PC-3 (cell line): ENCODE measurements at regions not wholly inside any gene's neighbourhood (a gene's known extent, or its start where the extent isn't known, plus 50 kb on each side); places are given as distances from the start of the nearest gene placed in this dataset.

ENCODE experiments used
- ATAC-seq: fragments of 200-7000 bp; cut with Tn5 transposase; 2 replicates; pipeline ENCODE4 v1.9.1; 2020; ENCODE audit warnings: mild to moderate bottlenecking, moderate library complexity
- BruUV-seq: library from RNA; stranded (reverse); fragments of 400-500 nt; replicated peaks from 2 replicates; lab custom pipeline; 2021; lab: Mats Ljungman, UMichigan
- CTCF ChIA-PET: fragments of 300-600 bp; sonication (Branson Sonifier 250); formaldehyde crosslinking; loops from one replicate; lab custom pipeline; 2022; ENCODE audit warnings: antibody characterized with exemption; lab: Charles Lee
- POLR2A ChIA-PET: fragments of 300-600 bp; sonication (Branson Sonifier 250); formaldehyde crosslinking; loops from one replicate; lab custom pipeline; 2022; ENCODE audit warnings: antibody characterized with exemption; ENCODE audit not compliant: unreplicated experiment; lab: Charles Lee
- DNase-seq: peaks from one replicate; pipeline ENCODE4 v3.0.0-alpha.2; 2015
- H2AFZ ChIP-seq: fragments of 300-600 bp; sonication (generic); 2 replicates; pipeline ENCODE4 v1.6.0; 2016; ENCODE audit warnings: antibody characterized with exemption, low read length
- H3F3A ChIP-seq: fragments of 300-600 bp; sonication (generic); one replicate; pipeline ENCODE4 v1.6.0; 2017; ENCODE audit warnings: antibody characterized with exemption, low read length, control low read depth, mild to moderate bottlenecking; ENCODE audit not compliant: unreplicated experiment
- H3K27ac ChIP-seq: fragments of 300-600 bp; sonication (generic); 2 replicates; pipeline ENCODE4 v1.5.1; 2016; ENCODE audit warnings: mild to moderate bottlenecking, low read length
- H3K27me3 ChIP-seq: fragments of 300-600 bp; sonication (generic); 2 replicates; pipeline ENCODE4 v1.6.1; 2016; ENCODE audit warnings: low read length, mixed read lengths
- H3K36me3 ChIP-seq: fragments of 300-600 bp; sonication (generic); 2 replicates; pipeline ENCODE4 v1.6.1; 2016; ENCODE audit warnings: low read depth, mixed run types, low read length, mixed read lengths
- H3K4me1 ChIP-seq: fragments of 300-600 bp; sonication (generic); 2 replicates; pipeline ENCODE4 v1.5.1; 2016; ENCODE audit warnings: low read length; ENCODE audit not compliant: insufficient read depth
- H3K4me2 ChIP-seq: fragments of 300-600 bp; sonication (generic); 2 replicates; pipeline ENCODE4 v1.6.0; 2016; ENCODE audit warnings: low read length
- H3K4me3 ChIP-seq: fragments of 300-600 bp; sonication (generic); 2 replicates; pipeline ENCODE4 v1.5.1; 2016; ENCODE audit warnings: mild to moderate bottlenecking, low read length, mixed read lengths
- H3K79me2 ChIP-seq: fragments of 300-600 bp; sonication (generic); 2 replicates; pipeline ENCODE4 v1.6.1; 2017; ENCODE audit warnings: low read length, mixed read lengths
- H3K9ac ChIP-seq: fragments of 300-600 bp; sonication (generic); 2 replicates; pipeline ENCODE4 v1.6.0; 2016; ENCODE audit warnings: mild to moderate bottlenecking, low read length
- H3K9me2 ChIP-seq: fragments of 300-600 bp; sonication (generic); replicated peaks from 2 replicates; pipeline ENCODE4 v1.6.1; 2016; ENCODE audit warnings: mixed run types, low read length, mixed read lengths
- H3K9me3 ChIP-seq: fragments of 300-600 bp; sonication (generic); 2 replicates; pipeline ENCODE4 v1.6.1; 2016; ENCODE audit warnings: low read length, mixed read lengths
- H4K20me1 ChIP-seq: fragments of 300-600 bp; sonication (generic); 2 replicates; pipeline ENCODE4 v1.6.1; 2016; ENCODE audit warnings: low read length, mixed read lengths
- EZH2 ChIP-seq: fragments of 300-600 bp; sonication (generic); IDR thresholded peaks from one replicate; pipeline ENCODE4 v1.6.1; 2017; ENCODE audit warnings: antibody characterized with exemption, mild to moderate bottlenecking, low read length; ENCODE audit not compliant: unreplicated experiment
- EZH2phosphoT487 ChIP-seq: fragments of 300-600 bp; sonication (generic); IDR thresholded peaks from 2 replicates; pipeline ENCODE4 v1.6.1; 2018; ENCODE audit warnings: mild to moderate bottlenecking, antibody characterized with exemption, low read length, borderline replicate concordance
- intact Hi-C: fragments of 100-400 bp; cut with micrococcal nuclease; formaldehyde crosslinking; loops from 2 replicates; pipeline ENCODE4 v1.9.0; 2023
- TF ChIP-seq, protein P1 (sequence below): fragments of 300-600 bp; sonication (generic); conservative IDR thresholded peaks from 2 replicates; pipeline ENCODE4 v1.5.1; 2017; ENCODE audit warnings: antibody characterized with exemption, low read depth, mild to moderate bottlenecking, low read length

- Histone ChIP-seq H3K79me2 (no peaks in the 10 kb centered on the region), H3K36me3 (no peaks in the 10 kb centered on the region), H3F3A (no peaks in the 10 kb centered on the region), H3K27ac (no peak overlapping the region), H3K9ac (no peak overlapping the region), H2AFZ (no peak overlapping the region), H3K4me1 (no peaks in the 10 kb centered on the region), H3K9me3 (no peaks in the 10 kb centered on the region), H3K9me2 (no peaks in the 10 kb centered on the region), H3K4me2 (no peak overlapping the region), H4K20me1 (no peaks in the 10 kb centered on the region), H3K27me3 (no peaks in the 10 kb centered on the region), H3K4me3 (no peak overlapping the region)
- ChIA-PET POLR2A (no interaction called here), CTCF (no interaction called here)
- DNase-seq: no peak
- TF ChIP-seq, protein P1, sequence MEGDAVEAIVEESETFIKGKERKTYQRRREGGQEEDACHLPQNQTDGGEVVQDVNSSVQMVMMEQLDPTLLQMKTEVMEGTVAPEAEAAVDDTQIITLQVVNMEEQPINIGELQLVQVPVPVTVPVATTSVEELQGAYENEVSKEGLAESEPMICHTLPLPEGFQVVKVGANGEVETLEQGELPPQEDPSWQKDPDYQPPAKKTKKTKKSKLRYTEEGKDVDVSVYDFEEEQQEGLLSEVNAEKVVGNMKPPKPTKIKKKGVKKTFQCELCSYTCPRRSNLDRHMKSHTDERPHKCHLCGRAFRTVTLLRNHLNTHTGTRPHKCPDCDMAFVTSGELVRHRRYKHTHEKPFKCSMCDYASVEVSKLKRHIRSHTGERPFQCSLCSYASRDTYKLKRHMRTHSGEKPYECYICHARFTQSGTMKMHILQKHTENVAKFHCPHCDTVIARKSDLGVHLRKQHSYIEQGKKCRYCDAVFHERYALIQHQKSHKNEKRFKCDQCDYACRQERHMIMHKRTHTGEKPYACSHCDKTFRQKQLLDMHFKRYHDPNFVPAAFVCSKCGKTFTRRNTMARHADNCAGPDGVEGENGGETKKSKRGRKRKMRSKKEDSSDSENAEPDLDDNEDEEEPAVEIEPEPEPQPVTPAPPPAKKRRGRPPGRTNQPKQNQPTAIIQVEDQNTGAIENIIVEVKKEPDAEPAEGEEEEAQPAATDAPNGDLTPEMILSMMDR: no peak
- TF ChIP-seq EZH2 (no peak), EZH2phosphoT487 (no peak)
- intact Hi-C loops: no loop called here
- ATAC-seq: no peak
- no TSS peak for BruUV-seq
Measured at GRCh38 chr4:131337936-131338335, 1811.2 kb upstream of the PCDH10 start.

DNA sequence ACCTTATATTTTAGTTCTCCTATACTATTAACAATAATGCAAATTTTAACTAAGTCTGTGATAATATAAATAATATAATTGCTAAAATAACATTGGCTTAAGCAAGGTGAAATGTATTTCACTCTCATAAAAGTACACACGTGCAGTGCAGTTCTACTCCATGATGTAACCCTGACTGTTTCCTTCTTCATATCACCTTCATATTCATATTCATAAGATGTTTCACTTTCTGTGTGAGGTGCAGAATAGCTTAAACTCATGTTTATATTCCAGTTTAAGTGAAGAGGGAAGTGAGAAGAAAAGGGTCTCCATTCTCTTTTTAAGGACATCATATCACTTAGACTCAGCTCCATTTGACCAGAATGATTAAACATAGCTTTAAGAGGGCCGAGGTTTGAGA, 1810.0 kb upstream of the PCDH10 start:
- Histone ChIP-seq H3K4me1 (no peaks in the 10 kb centered on the region), H2AFZ (no peak overlapping the region), H3K4me2 (no peak overlapping the region), H3K27me3 (no peaks in the 10 kb centered on the region), H4K20me1 (no peaks in the 10 kb centered on the region), H3K79me2 (no peaks in the 10 kb centered on the region), H3K4me3 (no peak overlapping the region), H3F3A (no peaks in the 10 kb centered on the region), H3K9me3 (no peaks in the 10 kb centered on the region), H3K9ac (no peak overlapping the region), H3K27ac (no peak overlapping the region), H3K9me2 (no peaks in the 10 kb centered on the region), H3K36me3 (no peaks in the 10 kb centered on the region)
- CTCF ChIA-PET: interaction anchor here (0.6 kb wide), 1 partner anchor 589 kb away, joined by 3 read pairs; no protein-coding TSS in a partner anchor
- DNase-seq (no peak), ATAC-seq (no peak)
- no TSS peak for BruUV-seq
- intact Hi-C loops: no loop called here
- POLR2A ChIA-PET: no interaction called here
- TF ChIP-seq EZH2phosphoT487 (no peak), EZH2 (no peak)
- TF ChIP-seq, protein P1: no peak

- no peaks in the 10 kb centered on the region for H3K27me3 ChIP-seq
- intact Hi-C loops: no loop called here
- ATAC-seq (no peak), DNase-seq (no peak)
- no peak overlapping the region for H2AFZ ChIP-seq
- H3K9me2 ChIP-seq: no peaks in the 10 kb centered on the region
- CTCF ChIA-PET: no interaction called here
- BruUV-seq: no TSS peak
- no peaks in the 10 kb centered on the region for H4K20me1 ChIP-seq
- H3K4me1 ChIP-seq: no peaks in the 10 kb centered on the region
- H3K4me3 ChIP-seq: no peak overlapping the region
- H3K36me3 ChIP-seq: no peaks in the 10 kb centered on the region
- no peak overlapping the region for H3K4me2 ChIP-seq
- no peaks in the 10 kb centered on the region for H3F3A ChIP-seq
- no peaks in the 10 kb centered on the region for H3K79me2 ChIP-seq
- POLR2A ChIA-PET: no interaction called here
- TF ChIP-seq EZH2phosphoT487 (no peak), EZH2 (no peak)
- TF ChIP-seq, protein P1: no peak
- no peak overlapping the region for H3K27ac ChIP-seq
- no peaks in the 10 kb centered on the region for H3K9me3 ChIP-seq
- no peak overlapping the region for H3K9ac ChIP-seq
Measured at GRCh38 chr4:131344761-131345160, 1804.3 kb upstream of the PCDH10 start.
